HG02759 (cell line): ENCODE measurements at regions not wholly inside any gene's neighbourhood (a gene's known extent, or its start where the extent isn't known, plus 50 kb on each side); places are given as distances from the start of the nearest gene placed in this dataset.

Experiments
- ATAC-seq: cut with Tn5 transposase; IDR thresholded peaks from one replicate; pipeline ENCODE4 v1.9.1; 2021; ENCODE audit warnings: mild to moderate bottlenecking, moderate library complexity; ENCODE audit not compliant: unreplicated experiment

GRCh38 chr6:19032591-19033295 is 645.6 kb downstream of the RNF144B start:
- ATAC-seq = no peak

- ATAC-seq = no peak
These were observed 646.5 kb downstream of the RNF144B start for GRCh38 chr6:19033683-19034082.

GRCh38 chr6:19034986-19035385 is 647.8 kb downstream of the RNF144B start:
- no peak for ATAC-seq

GRCh38 chr6:19035461-19036195 is 648.5 kb downstream of the RNF144B start:
- ATAC-seq = no peak

GRCh38 chr6:19036196-19036555 is 649.0 kb downstream of the RNF144B start:
- ATAC-seq = no peak

- ATAC-seq = no peak
These were observed 650.5 kb downstream of the RNF144B start for GRCh38 chr6:19037607-19038006.

- ATAC-seq = no peak
These were observed 652.1 kb downstream of the RNF144B start for GRCh38 chr6:19039287-19039686.

- no peak for ATAC-seq
These were observed 654.8 kb downstream of the RNF144B start for GRCh38 chr6:19041906-19042305.

GRCh38 chr6:19042420-19042819 is 655.3 kb downstream of the RNF144B start:
- no peak for ATAC-seq

GRCh38 chr6:19050765-19051164 is 663.6 kb downstream of the RNF144B start:
- ATAC-seq = no peak

- no peak for ATAC-seq
These were observed 665.1 kb downstream of the RNF144B start for GRCh38 chr6:19052219-19052618.

- no peak for ATAC-seq
These were observed 672.0 kb downstream of the RNF144B start for GRCh38 chr6:19059102-19059501.

- no peak for ATAC-seq
These were observed 680.0 kb downstream of the RNF144B start for GRCh38 chr6:19067165-19067564.

- ATAC-seq = no peak
These were observed 683.4 kb downstream of the RNF144B start for GRCh38 chr6:19070520-19070919.

GRCh38 chr6:19083801-19084200 is 696.7 kb downstream of the RNF144B start:
- ATAC-seq = no peak

- ATAC-seq = no peak
These were observed 699.3 kb downstream of the RNF144B start for GRCh38 chr6:19086480-19086879.

- ATAC-seq = no peak
These were observed 700.1 kb downstream of the RNF144B start for GRCh38 chr6:19087296-19087695.

GRCh38 chr6:19087897-19088296 is 700.7 kb downstream of the RNF144B start:
- ATAC-seq = no peak

GRCh38 chr6:19100752-19101151 is 713.6 kb downstream of the RNF144B start:
- no peak for ATAC-seq

GRCh38 chr6:19102936-19103335 is 715.8 kb downstream of the RNF144B start:
- no peak for ATAC-seq

GRCh38 chr6:19107468-19107867 is 720.3 kb downstream of the RNF144B start:
- no peak for ATAC-seq

- ATAC-seq = no peak
These were observed 715.6 kb upstream of the ID4 start for GRCh38 chr6:19121521-19121920.

GRCh38 chr6:19127081-19127480 is 710.1 kb upstream of the ID4 start:
- ATAC-seq = no peak
